Neural cell (in vitro differentiated cells): ENCODE measurements at regions not wholly inside any gene's neighbourhood (a gene's known extent, or its start where the extent isn't known, plus 50 kb on each side); places are given as distances from the start of the nearest gene placed in this dataset.

Experiments used
- EP300 ChIP-seq: fragments of 450-650 bp; conservative IDR thresholded peaks from 2 replicates; pipeline ENCODE4 v1.6.1; 2014; ENCODE audit warnings: antibody characterized with exemption, mild to moderate bottlenecking, moderate library complexity; ENCODE audit not compliant: poor library complexity, severe bottlenecking
- EZH2 ChIP-seq: fragments of 200-600, 300-800 bp; shearing (Covaris generic), sonication (generic); IDR thresholded peaks from 2 replicates; pipeline ENCODE4 v1.6.1; 2014; ENCODE audit warnings: antibody characterized with exemption, low read length, borderline replicate concordance, mild to moderate bottlenecking; ENCODE audit not compliant: insufficient read depth, poor library complexity, severe bottlenecking
- MXI1 ChIP-seq: fragments of 450-650 bp; conservative IDR thresholded peaks from 2 replicates; pipeline ENCODE4 v1.6.1; 2014; ENCODE audit warnings: antibody characterized with exemption, mild to moderate bottlenecking; ENCODE audit not compliant: poor library complexity, severe bottlenecking
- POLR2AphosphoS5 ChIP-seq: IDR thresholded peaks from 2 replicates; pipeline ENCODE4 v1.6.1; 2012
- RAD21 ChIP-seq: fragments of 450-650 bp; conservative IDR thresholded peaks from 2 replicates; pipeline ENCODE4 v1.6.1; 2014; ENCODE audit warnings: antibody characterized with exemption, mild to moderate bottlenecking, moderate library complexity
- SMC3 ChIP-seq: fragments of 450-650 bp; conservative IDR thresholded peaks from 2 replicates; pipeline ENCODE4 v1.6.1; 2014; ENCODE audit warnings: antibody characterized with exemption, mild to moderate bottlenecking, moderate library complexity; ENCODE audit not compliant: poor library complexity
- TAF1 ChIP-seq: IDR thresholded peaks from 2 replicates; pipeline ENCODE4 v1.6.1; 2012; ENCODE audit warnings: low read depth
- TF ChIP-seq, protein P1 (sequence below): fragments of 450-650 bp; IDR thresholded peaks from 2 replicates; pipeline ENCODE4 v1.5.1; 2014; ENCODE audit warnings: antibody characterized with exemption, mild to moderate bottlenecking, moderate library complexity; ENCODE audit not compliant: poor library complexity, severe bottlenecking

DNA sequence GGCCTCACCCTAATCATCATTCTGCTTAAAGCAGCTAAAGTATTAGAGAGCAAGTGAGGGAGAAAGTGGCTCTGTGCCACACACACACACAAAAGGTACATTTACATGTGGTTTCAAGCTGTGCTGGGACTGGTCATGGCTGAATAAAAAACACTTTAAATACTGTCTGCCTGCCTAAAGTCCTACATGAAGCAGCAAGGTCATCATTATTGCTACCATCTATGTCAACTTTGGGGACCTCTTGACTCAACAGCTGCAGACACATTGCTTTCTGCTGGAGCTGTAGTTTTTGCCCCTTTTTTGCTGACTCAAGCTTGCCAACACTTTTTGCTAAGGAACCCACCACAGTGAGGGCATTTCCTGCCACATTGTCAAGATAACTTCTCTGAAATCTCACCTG is 1237.9 kb downstream of the ROBO2 start:
- TF ChIP-seq EZH2, result no peak
- TF ChIP-seq, protein P1, sequence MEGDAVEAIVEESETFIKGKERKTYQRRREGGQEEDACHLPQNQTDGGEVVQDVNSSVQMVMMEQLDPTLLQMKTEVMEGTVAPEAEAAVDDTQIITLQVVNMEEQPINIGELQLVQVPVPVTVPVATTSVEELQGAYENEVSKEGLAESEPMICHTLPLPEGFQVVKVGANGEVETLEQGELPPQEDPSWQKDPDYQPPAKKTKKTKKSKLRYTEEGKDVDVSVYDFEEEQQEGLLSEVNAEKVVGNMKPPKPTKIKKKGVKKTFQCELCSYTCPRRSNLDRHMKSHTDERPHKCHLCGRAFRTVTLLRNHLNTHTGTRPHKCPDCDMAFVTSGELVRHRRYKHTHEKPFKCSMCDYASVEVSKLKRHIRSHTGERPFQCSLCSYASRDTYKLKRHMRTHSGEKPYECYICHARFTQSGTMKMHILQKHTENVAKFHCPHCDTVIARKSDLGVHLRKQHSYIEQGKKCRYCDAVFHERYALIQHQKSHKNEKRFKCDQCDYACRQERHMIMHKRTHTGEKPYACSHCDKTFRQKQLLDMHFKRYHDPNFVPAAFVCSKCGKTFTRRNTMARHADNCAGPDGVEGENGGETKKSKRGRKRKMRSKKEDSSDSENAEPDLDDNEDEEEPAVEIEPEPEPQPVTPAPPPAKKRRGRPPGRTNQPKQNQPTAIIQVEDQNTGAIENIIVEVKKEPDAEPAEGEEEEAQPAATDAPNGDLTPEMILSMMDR, result no peak
- TF ChIP-seq POLR2AphosphoS5, result no peak
- no peak for TF ChIP-seq RAD21
- no peak for TF ChIP-seq SMC3
- no peak for TF ChIP-seq EP300
- no peak for TF ChIP-seq MXI1
- no peak for TF ChIP-seq TAF1
